ENCODE measurements at regions not wholly inside any gene's neighbourhood (a gene's known extent, or its start where the extent isn't known, plus 50 kb on each side); places are given as distances from the start of the nearest gene placed in this dataset.

DNA sequence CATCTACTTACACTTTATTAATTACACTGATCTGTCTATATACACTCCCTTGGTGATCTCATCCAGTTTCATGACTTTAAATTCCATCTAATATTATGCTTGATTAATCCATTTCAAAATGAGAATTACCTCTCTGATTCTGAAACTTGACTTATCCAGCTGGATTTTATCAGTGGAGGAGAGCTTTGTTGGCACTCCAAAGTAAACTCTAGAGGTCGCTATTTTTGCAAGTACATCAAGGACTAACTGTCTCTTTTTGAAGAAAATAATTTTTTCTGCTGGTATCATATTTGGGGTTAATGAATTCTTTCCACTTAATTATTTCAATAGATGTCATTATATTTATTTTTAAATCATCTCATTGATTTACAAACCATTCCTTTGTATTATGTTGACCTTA is 630.3 kb upstream of the MAN1A1 start:
- H3K27me3 ChIP-seq: no peaks in the 10 kb centered on the region
- H3K36me3 ChIP-seq: no peaks in the 10 kb centered on the region
- H3K4me1 ChIP-seq (ENCODE audit: low read depth): no peaks in the 10 kb centered on the region
- TF ChIP-seq, protein P1, sequence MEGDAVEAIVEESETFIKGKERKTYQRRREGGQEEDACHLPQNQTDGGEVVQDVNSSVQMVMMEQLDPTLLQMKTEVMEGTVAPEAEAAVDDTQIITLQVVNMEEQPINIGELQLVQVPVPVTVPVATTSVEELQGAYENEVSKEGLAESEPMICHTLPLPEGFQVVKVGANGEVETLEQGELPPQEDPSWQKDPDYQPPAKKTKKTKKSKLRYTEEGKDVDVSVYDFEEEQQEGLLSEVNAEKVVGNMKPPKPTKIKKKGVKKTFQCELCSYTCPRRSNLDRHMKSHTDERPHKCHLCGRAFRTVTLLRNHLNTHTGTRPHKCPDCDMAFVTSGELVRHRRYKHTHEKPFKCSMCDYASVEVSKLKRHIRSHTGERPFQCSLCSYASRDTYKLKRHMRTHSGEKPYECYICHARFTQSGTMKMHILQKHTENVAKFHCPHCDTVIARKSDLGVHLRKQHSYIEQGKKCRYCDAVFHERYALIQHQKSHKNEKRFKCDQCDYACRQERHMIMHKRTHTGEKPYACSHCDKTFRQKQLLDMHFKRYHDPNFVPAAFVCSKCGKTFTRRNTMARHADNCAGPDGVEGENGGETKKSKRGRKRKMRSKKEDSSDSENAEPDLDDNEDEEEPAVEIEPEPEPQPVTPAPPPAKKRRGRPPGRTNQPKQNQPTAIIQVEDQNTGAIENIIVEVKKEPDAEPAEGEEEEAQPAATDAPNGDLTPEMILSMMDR (IDR thresholded peaks at IDR 0.05; ENCODE audit: low read depth, low read length): peak; percentile 35
- DNase-seq (ENCODE audit: low read depth in 1 of 2, low spot score in 1 of 2): peak; percentile 22 to 32
- no peak overlapping the region for H3K27ac ChIP-seq
- H3K4me3 ChIP-seq: no peak overlapping the region
- no peaks in the 10 kb centered on the region for H3K9me3 ChIP-seq (ENCODE audit: low read depth)

DNA sequence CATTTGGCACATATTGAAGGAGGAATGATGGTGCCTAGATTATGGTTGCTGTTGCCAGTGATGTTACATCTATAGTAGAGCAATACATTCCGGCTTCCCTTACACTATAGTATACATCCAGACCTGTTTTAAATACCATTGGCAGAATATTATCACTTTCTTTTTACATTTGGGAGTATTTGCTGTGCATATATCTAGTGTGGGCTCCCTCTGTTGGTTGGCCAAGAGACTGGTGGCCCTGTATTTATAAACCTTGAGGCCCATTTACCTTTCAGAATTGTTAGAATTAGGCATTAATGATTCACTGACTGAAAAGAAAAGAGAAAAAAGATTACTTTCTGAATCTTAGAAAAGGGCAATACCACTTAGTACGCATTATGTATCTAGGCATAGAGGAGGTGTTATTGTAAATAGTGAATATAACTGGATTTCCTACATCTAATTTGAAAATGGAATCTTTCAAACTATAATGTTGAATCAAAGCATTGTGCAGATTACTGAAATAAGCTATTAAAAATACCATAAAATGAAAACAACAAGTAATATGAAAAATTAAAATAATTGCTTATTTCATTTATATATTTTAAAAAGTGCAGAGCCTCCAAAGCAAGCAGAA is 628.8 kb upstream of the MAN1A1 start:
- DNase-seq (ENCODE audit: low read depth in 1 of 2, low spot score in 1 of 2): peak; percentile 32 to 35
- H3K9me3 ChIP-seq (ENCODE audit: low read depth): no peaks in the 10 kb centered on the region
- TF ChIP-seq, protein P1 (IDR thresholded peaks at IDR 0.05; ENCODE audit: low read depth, low read length): peak; percentile 63
- H3K36me3 ChIP-seq: no peaks in the 10 kb centered on the region
- no peak overlapping the region for H3K27ac ChIP-seq
- H3K27me3 ChIP-seq: no peaks in the 10 kb centered on the region
- no peaks in the 10 kb centered on the region for H3K4me1 ChIP-seq (ENCODE audit: low read depth)
- no peak overlapping the region for H3K4me3 ChIP-seq

DNA sequence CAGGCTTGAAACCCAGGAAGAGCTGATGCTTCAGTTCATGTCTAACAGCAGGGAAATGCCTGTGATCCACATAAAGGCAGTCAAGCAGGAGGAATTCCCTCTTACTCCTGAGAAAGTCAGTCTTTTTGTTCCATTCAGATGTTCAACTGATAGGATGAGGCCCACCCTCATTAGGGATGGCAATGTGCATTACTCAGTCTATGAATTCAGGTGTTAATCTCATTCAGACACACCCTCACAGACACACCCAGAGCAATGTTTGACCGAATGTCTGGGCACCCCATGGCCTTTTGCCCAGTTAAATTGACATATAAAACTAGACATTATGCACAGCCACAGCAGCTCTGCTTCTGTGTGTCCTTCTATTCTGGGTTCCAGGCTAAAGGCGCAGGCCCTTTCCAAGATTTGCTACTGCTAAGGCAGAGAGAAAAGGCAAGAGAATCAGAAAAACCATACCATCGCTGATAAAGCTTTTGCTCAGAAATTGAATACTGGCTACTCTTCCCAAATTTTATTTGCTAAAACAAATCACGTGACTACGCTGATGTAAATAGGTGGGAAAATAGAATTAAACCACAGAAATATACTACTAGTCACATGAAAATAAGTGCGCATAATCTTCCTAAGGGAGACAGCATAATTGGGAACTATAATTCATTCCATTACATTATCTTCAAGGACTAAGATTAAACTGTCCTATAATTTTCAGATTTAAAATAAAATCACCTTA is 625.0 kb upstream of the MAN1A1 start:
- Histone ChIP-seq H3K9me3 (ENCODE audit: low read depth) (no peaks in the 10 kb centered on the region), H3K36me3 (no peaks in the 10 kb centered on the region), H3K4me3 (no peak overlapping the region), H3K27me3 (no peaks in the 10 kb centered on the region), H3K27ac (no peak overlapping the region), H3K4me1 (ENCODE audit: low read depth) (no peaks in the 10 kb centered on the region)
- TF ChIP-seq, protein P1 (IDR thresholded peaks at IDR 0.05; ENCODE audit: low read depth, low read length): no peak
- no peak for DNase-seq (ENCODE audit: low read depth in 1 of 2, low spot score in 1 of 2)

DNA sequence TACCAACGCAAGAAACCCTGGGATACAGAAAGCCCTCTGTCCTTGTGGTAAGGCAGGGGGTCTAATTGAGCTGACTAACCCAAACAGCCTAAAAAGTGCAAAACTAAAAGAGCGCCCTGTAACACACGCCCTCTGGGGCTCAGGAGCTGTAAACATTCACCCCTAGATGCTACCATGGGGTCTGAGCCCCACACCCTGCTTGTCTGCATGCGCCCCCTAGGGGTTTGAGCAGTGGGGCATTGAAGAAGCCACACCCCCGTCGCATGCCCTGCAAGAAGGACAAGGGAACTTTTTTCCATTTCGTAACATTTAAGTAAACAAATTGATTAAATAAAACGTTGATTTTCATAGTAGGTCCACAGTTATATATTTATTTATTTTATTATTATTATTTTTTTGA is 616.9 kb upstream of the MAN1A1 start:
- Histone ChIP-seq H3K4me3 (no peak overlapping the region), H3K27ac (no peak overlapping the region), H3K27me3 (no peaks in the 10 kb centered on the region), H3K9me3 (ENCODE audit: low read depth) (no peaks in the 10 kb centered on the region), H3K4me1 (ENCODE audit: low read depth) (no peaks in the 10 kb centered on the region), H3K36me3 (no peaks in the 10 kb centered on the region)
- TF ChIP-seq, protein P1 (IDR thresholded peaks at IDR 0.05; ENCODE audit: low read depth, low read length): no peak
- DNase-seq (ENCODE audit: low read depth in 1 of 2, low spot score in 1 of 2): no peak

DNA sequence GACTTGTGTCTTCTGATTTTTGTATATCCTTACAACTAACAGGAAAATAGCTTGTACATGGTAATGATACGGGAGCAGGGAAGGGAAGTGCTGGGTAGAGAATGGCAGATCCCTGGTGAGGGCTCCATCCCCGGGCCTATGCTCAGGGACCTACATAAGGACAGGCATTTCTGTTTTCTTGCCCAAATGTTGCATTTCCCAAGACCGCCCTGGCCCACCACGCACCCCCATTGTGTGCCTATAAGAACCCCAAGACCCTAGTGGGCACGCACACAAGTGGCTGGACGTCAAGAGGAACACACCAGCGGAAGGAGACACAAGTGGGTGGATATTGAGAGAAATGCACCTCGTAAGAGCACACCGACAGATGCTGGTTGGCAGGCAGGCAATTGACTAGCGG is 616.3 kb upstream of the MAN1A1 start:
- Histone ChIP-seq H3K27ac (no peak overlapping the region), H3K4me3 (no peak overlapping the region), H3K9me3 (ENCODE audit: low read depth) (no peaks in the 10 kb centered on the region), H3K4me1 (ENCODE audit: low read depth) (no peaks in the 10 kb centered on the region), H3K27me3 (no peaks in the 10 kb centered on the region), H3K36me3 (no peaks in the 10 kb centered on the region)
- DNase-seq (ENCODE audit: low read depth in 1 of 2, low spot score in 1 of 2): no peak
- TF ChIP-seq, protein P1 (IDR thresholded peaks at IDR 0.05; ENCODE audit: low read depth, low read length): no peak

All from cardiac muscle cell (in vitro differentiated cells and primary cell).